Upper lobe of right lung (tissue), 1 donor: ENCODE measurements at regions not wholly inside any gene's neighbourhood (a gene's known extent, or its start where the extent isn't known, plus 50 kb on each side); places are given as distances from the start of the nearest gene placed in this dataset.

Experiments used
- ATAC-seq: fragments of 200-7000 bp; cut with Tn5 transposase; one replicate; pipeline ENCODE4 v1.9.1; 2020; ENCODE audit warnings: mild to moderate bottlenecking, moderate library complexity
- DNase-seq: peaks from one replicate; pipeline ENCODE4 v3.0.0-alpha.2; 2020
- H3K27ac ChIP-seq: fragments of 200-600 bp; one replicate; pipeline ENCODE4 v1.8.0; 2022
- H3K27me3 ChIP-seq: fragments of 200-600 bp; one replicate; pipeline ENCODE4 v1.8.0; 2022; ENCODE audit warnings: mild to moderate bottlenecking
- H3K36me3 ChIP-seq: fragments of 200-600 bp; one replicate; pipeline ENCODE4 v1.8.0; 2022
- H3K4me1 ChIP-seq: fragments of 200-600 bp; one replicate; pipeline ENCODE4 v1.8.0; 2022
- H3K4me3 ChIP-seq: fragments of 200-600 bp; one replicate; pipeline ENCODE4 v1.8.0; 2022; ENCODE audit warnings: mild to moderate bottlenecking
- H3K9me3 ChIP-seq: fragments of 200-600 bp; one replicate; pipeline ENCODE4 v1.8.0; 2022
- CTCF ChIP-seq: fragments of 200-600 bp; IDR thresholded peaks from one replicate; pipeline ENCODE4 v1.8.0; 2022; ENCODE audit warnings: antibody characterized with exemption
- intact Hi-C: fragments of 100-400 bp; cut with DNase I; formaldehyde crosslinking; loops from one replicate; pipeline ENCODE4 v1.11.0; 2022
- donor health status: DM: no; HTN: yes; CAD: no; lungs with severe emphysema.

- no peak for ATAC-seq
- no peaks in the 10 kb centered on the region for H3K4me1 ChIP-seq
- intact Hi-C loops = no loop called here
- H3K27me3 ChIP-seq = no peaks in the 10 kb centered on the region
- no peak overlapping the region for H3K27ac ChIP-seq
- DNase-seq = no peak
- H3K36me3 ChIP-seq = no peaks in the 10 kb centered on the region
- no peaks in the 10 kb centered on the region for H3K9me3 ChIP-seq
- no peak overlapping the region for H3K4me3 ChIP-seq
- no peak for TF ChIP-seq CTCF
These were observed 1771.7 kb upstream of the PCDH7 start for GRCh38 chr4:28948501-28948900.

- no peaks in the 10 kb centered on the region for H3K27me3 ChIP-seq
- no peak overlapping the region for H3K27ac ChIP-seq
- H3K9me3 ChIP-seq = no peaks in the 10 kb centered on the region
- TF ChIP-seq CTCF = no peak
- no peaks in the 10 kb centered on the region for H3K4me1 ChIP-seq
- ATAC-seq = no peak
- H3K36me3 ChIP-seq = no peaks in the 10 kb centered on the region
- intact Hi-C loops = no loop called here
- DNase-seq = no peak
- no peak overlapping the region for H3K4me3 ChIP-seq
These were observed 1753.2 kb upstream of the PCDH7 start for GRCh38 chr4:28966982-28967381.

GRCh38 chr4:28973587-28974350 is 1746.4 kb upstream of the PCDH7 start:
- no peak for TF ChIP-seq CTCF
- H3K27me3 ChIP-seq = no peaks in the 10 kb centered on the region
- DNase-seq = no peak
- no peak for ATAC-seq
- no peaks in the 10 kb centered on the region for H3K36me3 ChIP-seq
- H3K4me3 ChIP-seq = no peak overlapping the region
- H3K4me1 ChIP-seq = no peaks in the 10 kb centered on the region
- intact Hi-C loops = no loop called here
- H3K27ac ChIP-seq = no peak overlapping the region
- H3K9me3 ChIP-seq = no peaks in the 10 kb centered on the region

- Histone ChIP-seq H3K9me3 (no peaks in the 10 kb centered on the region), H3K36me3 (no peaks in the 10 kb centered on the region), H3K4me1 (no peaks in the 10 kb centered on the region), H3K27ac (no peak overlapping the region), H3K4me3 (no peak overlapping the region), H3K27me3 (no peaks in the 10 kb centered on the region)
- intact Hi-C loops = no loop called here
- ATAC-seq (no peak), DNase-seq (no peak)
- no peak for TF ChIP-seq CTCF
These were observed 1743.8 kb upstream of the PCDH7 start for GRCh38 chr4:28976369-28976768.

- intact Hi-C loops = no loop called here
- no peak for TF ChIP-seq CTCF
- DNase-seq (no peak), ATAC-seq (no peak)
- H3K36me3 ChIP-seq = no peaks in the 10 kb centered on the region
- no peak overlapping the region for H3K27ac ChIP-seq
- no peaks in the 10 kb centered on the region for H3K4me1 ChIP-seq
- no peak overlapping the region for H3K4me3 ChIP-seq
- H3K27me3 ChIP-seq = no peaks in the 10 kb centered on the region
- no peaks in the 10 kb centered on the region for H3K9me3 ChIP-seq
These were observed 1718.0 kb upstream of the PCDH7 start for GRCh38 chr4:29002151-29002550.

- no peaks in the 10 kb centered on the region for H3K36me3 ChIP-seq
- H3K27ac ChIP-seq = no peak overlapping the region
- H3K9me3 ChIP-seq = no peaks in the 10 kb centered on the region
- TF ChIP-seq CTCF = no peak
- H3K27me3 ChIP-seq = no peaks in the 10 kb centered on the region
- intact Hi-C loops = no loop called here
- no peaks in the 10 kb centered on the region for H3K4me1 ChIP-seq
- H3K4me3 ChIP-seq = no peak overlapping the region
- DNase-seq (no peak), ATAC-seq (no peak)
These were observed 1714.3 kb upstream of the PCDH7 start for GRCh38 chr4:29005838-29006237.
